ENCODE measurements at regions not wholly inside any gene's neighbourhood (a gene's known extent, or its start where the extent isn't known, plus 50 kb on each side); places are given as distances from the start of the nearest gene placed in this dataset.

GRCh38 chr7:25656581-25657026, 428.3 kb upstream of the NPVF start:
- H3K27me3 Mint-ChIP-seq (ENCODE audit: unreplicated experiment), result no peaks in the 10 kb centered on the region
- H3K27ac Mint-ChIP-seq (ENCODE audit: unreplicated experiment), result no peak overlapping the region
- no peak for DNase-seq
- no peak overlapping the region for H3K4me3 Mint-ChIP-seq (ENCODE audit: unreplicated experiment)
- no peaks in the 10 kb centered on the region for H3K4me1 Mint-ChIP-seq (ENCODE audit: low read depth, unreplicated experiment)
- no peaks in the 10 kb centered on the region for H3K9me3 Mint-ChIP-seq (ENCODE audit: unreplicated experiment)
- TF ChIP-seq, protein P1, sequence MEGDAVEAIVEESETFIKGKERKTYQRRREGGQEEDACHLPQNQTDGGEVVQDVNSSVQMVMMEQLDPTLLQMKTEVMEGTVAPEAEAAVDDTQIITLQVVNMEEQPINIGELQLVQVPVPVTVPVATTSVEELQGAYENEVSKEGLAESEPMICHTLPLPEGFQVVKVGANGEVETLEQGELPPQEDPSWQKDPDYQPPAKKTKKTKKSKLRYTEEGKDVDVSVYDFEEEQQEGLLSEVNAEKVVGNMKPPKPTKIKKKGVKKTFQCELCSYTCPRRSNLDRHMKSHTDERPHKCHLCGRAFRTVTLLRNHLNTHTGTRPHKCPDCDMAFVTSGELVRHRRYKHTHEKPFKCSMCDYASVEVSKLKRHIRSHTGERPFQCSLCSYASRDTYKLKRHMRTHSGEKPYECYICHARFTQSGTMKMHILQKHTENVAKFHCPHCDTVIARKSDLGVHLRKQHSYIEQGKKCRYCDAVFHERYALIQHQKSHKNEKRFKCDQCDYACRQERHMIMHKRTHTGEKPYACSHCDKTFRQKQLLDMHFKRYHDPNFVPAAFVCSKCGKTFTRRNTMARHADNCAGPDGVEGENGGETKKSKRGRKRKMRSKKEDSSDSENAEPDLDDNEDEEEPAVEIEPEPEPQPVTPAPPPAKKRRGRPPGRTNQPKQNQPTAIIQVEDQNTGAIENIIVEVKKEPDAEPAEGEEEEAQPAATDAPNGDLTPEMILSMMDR (IDR thresholded peaks at IDR 0.05; ENCODE audit: partially characterized antibody, unreplicated experiment), result no peak
- no peaks in the 10 kb centered on the region for H3K36me3 Mint-ChIP-seq (ENCODE audit: unreplicated experiment)

DNA sequence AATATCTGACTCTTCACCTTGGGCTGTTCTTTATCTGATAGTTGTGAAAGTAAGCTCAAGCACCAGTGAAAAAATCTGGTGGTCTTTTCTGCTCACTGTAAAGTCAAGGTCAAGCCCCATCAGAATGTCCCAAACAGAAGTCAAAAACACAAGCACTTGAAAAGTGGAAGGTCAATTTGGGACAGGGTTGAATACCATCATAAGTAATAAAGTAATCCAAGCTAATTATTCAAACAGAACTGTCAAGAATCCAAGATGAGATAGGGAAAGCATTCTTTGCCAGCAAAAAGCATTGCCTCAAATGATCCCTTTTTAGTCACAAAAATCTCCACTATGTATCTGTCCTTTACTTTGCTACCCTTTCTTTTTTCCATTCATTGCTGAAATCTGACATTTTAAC, 430.1 kb upstream of the NPVF start:
- no peaks in the 10 kb centered on the region for H3K9me3 Mint-ChIP-seq (ENCODE audit: unreplicated experiment)
- H3K27ac Mint-ChIP-seq (ENCODE audit: unreplicated experiment), result no peak overlapping the region
- H3K4me3 Mint-ChIP-seq (ENCODE audit: unreplicated experiment), result no peak overlapping the region
- no peak for DNase-seq
- H3K27me3 Mint-ChIP-seq (ENCODE audit: unreplicated experiment), result no peaks in the 10 kb centered on the region
- TF ChIP-seq, protein P1 (IDR thresholded peaks at IDR 0.05; ENCODE audit: partially characterized antibody, unreplicated experiment), result no peak
- H3K36me3 Mint-ChIP-seq (ENCODE audit: unreplicated experiment), result no peaks in the 10 kb centered on the region
- H3K4me1 Mint-ChIP-seq (ENCODE audit: low read depth, unreplicated experiment), result no peaks in the 10 kb centered on the region

DNA sequence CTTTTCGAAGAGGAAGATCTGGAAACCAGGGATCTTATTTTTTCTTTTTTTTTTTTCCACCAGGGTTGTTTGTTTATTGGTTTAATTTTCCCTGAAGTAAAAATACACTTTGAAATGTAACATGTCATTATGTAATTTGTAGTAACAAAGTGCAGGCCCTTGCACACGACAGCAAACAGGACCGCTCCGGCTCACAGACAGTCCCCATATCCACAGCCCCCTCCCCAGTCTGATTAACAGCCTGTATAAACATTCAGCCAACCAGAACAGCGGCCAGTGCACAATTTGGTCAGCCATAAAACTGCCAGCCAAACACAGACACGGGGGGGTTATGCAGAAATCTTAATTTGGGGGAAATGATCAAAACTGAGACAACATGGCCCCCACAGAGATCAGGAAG, 431.6 kb upstream of the NPVF start:
- no peak for DNase-seq
- Mint-ChIP-seq H3K9me3 (ENCODE audit: unreplicated experiment) (no peaks in the 10 kb centered on the region), H3K4me3 (ENCODE audit: unreplicated experiment) (no peak overlapping the region), H3K4me1 (ENCODE audit: low read depth, unreplicated experiment) (no peaks in the 10 kb centered on the region), H3K36me3 (ENCODE audit: unreplicated experiment) (no peaks in the 10 kb centered on the region), H3K27me3 (ENCODE audit: unreplicated experiment) (no peaks in the 10 kb centered on the region), H3K27ac (ENCODE audit: unreplicated experiment) (no peak overlapping the region)
- TF ChIP-seq, protein P1 (IDR thresholded peaks at IDR 0.05; ENCODE audit: partially characterized antibody, unreplicated experiment), result no peak

DNA sequence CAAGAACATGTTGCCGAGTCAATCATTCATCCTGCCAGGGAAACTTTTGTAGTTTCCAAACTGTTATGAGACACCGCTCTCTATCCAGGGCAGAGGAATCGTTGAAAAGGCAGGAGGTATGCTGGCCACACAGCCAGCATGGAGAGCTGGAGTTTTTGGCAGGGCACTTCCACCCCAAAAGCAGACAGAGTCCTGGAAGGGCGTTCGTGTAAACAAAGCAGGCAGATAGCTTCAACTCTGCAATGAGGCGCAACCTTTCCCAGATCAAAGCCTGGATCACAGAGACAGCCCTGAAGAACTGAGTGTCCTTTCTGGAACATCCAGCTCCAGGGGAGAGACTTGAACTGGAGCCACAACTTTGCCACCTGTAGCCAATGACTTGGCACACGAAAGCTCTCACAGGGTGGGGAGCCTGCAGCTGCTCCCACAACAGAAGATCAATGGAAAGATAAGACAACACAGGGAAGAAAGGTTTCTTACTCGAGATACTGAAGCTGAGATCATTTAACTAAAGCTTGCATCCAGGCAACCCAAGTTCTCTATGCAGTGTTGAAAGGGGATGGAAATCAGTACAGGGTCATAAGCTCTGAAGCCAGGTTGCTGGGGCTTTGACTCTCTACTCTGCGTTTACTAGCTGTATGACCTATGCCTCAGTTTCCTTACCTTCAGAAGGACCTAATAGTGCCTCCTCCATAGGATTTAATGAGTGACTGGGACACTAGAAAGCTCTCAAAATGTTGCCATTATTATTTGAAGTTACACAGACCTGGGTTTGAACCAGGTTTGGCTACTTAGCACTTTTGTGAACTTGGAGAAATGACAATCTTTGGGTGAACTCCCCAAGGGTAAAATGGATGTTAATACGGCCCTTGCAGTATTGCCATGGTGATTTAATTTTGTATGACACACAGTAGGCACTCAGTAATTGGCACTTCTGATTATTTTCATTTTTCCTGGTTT, 434.8 kb upstream of the NPVF start:
- H3K4me1 Mint-ChIP-seq (ENCODE audit: low read depth, unreplicated experiment), result no peaks in the 10 kb centered on the region
- DNase-seq, result no peak
- no peak overlapping the region for H3K4me3 Mint-ChIP-seq (ENCODE audit: unreplicated experiment)
- H3K27me3 Mint-ChIP-seq (ENCODE audit: unreplicated experiment), result peaks cover 3% of the 10 kb centered on the region
- TF ChIP-seq, protein P1 (IDR thresholded peaks at IDR 0.05; ENCODE audit: partially characterized antibody, unreplicated experiment), result no peak
- no peak overlapping the region for H3K27ac Mint-ChIP-seq (ENCODE audit: unreplicated experiment)
- no peaks in the 10 kb centered on the region for H3K36me3 Mint-ChIP-seq (ENCODE audit: unreplicated experiment)
- H3K9me3 Mint-ChIP-seq (ENCODE audit: unreplicated experiment), result no peaks in the 10 kb centered on the region

DNA sequence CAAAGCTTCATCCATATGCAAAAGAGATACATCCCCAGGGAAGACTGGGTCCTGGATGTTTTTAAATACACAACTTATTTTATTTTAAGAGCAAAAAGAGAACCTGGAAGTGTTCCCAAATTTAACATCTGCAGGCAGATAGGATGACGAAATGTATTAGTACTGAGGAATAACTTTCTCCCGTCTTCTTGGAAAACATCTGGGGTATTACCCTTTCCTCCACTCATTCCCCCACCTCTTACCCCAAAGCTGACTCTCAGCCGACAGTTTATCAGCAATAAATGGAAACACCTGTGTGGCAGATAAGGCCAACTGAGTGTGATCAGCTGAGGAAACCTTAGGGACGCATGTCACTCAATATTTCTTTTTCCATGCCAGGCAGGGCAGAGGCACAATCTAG, 435.6 kb upstream of the NPVF start:
- Mint-ChIP-seq H3K27me3 (ENCODE audit: unreplicated experiment) (peaks cover 3% of the 10 kb centered on the region), H3K36me3 (ENCODE audit: unreplicated experiment) (no peaks in the 10 kb centered on the region), H3K27ac (ENCODE audit: unreplicated experiment) (no peak overlapping the region), H3K9me3 (ENCODE audit: unreplicated experiment) (no peaks in the 10 kb centered on the region), H3K4me3 (ENCODE audit: unreplicated experiment) (no peak overlapping the region), H3K4me1 (ENCODE audit: low read depth, unreplicated experiment) (peaks cover 4% of the 10 kb centered on the region)
- no peak for DNase-seq
- TF ChIP-seq, protein P1 (IDR thresholded peaks at IDR 0.05; ENCODE audit: partially characterized antibody, unreplicated experiment), result no peak

Data from glutamatergic neuron (in vitro differentiated cells).